ENCODE measurements at regions not wholly inside any gene's neighbourhood (a gene's known extent, or its start where the extent isn't known, plus 50 kb on each side); places are given as distances from the start of the nearest gene placed in this dataset.
A peak's percentile ranks its signal among the peaks of the same experiment; 100 is the strongest.

- no peak for DNase-seq
These were observed 150.8 kb upstream of the SYT13 start for GRCh38 chr11:45436966-45437365.

GRCh38 chr11:45436118-45436517 lies 150.0 kb upstream of the SYT13 start:
- DNase-seq = no peak

GRCh38 chr11:45435706-45436105 lies 149.6 kb upstream of the SYT13 start:
- DNase-seq = no peak

GRCh38 chr11:45432910-45433309 lies 146.8 kb upstream of the SYT13 start:
- DNase-seq = no peak

GRCh38 chr11:45432100-45432499 lies 146.0 kb upstream of the SYT13 start:
- DNase-seq = no peak

- DNase-seq = no peak
These were observed 145.2 kb upstream of the SYT13 start for GRCh38 chr11:45431046-45432018.

- no peak for DNase-seq
These were observed 144.2 kb upstream of the SYT13 start for GRCh38 chr11:45430361-45430760.

GRCh38 chr11:45429719-45430118 lies 143.6 kb upstream of the SYT13 start:
- DNase-seq = no peak

- DNase-seq = no peak
These were observed 142.5 kb upstream of the SYT13 start for GRCh38 chr11:45428541-45429230.

- no peak for DNase-seq
These were observed 142.0 kb upstream of the SYT13 start for GRCh38 chr11:45428116-45428515.

- DNase-seq = no peak
These were observed 138.5 kb upstream of the SYT13 start for GRCh38 chr11:45424411-45425180.

GRCh38 chr11:45423475-45424120 lies 137.5 kb upstream of the SYT13 start:
- DNase-seq = no peak

- no peak for DNase-seq
These were observed 136.9 kb upstream of the SYT13 start for GRCh38 chr11:45423036-45423435.

- DNase-seq = no peak
These were observed 127.9 kb upstream of the SYT13 start for GRCh38 chr11:45414088-45414487.

- no peak for DNase-seq
These were observed 127.2 kb upstream of the SYT13 start for GRCh38 chr11:45413156-45413858.

- DNase-seq = no peak
These were observed 126.4 kb upstream of the SYT13 start for GRCh38 chr11:45412521-45412920.

- peak; percentile 64 for DNase-seq
These were observed 125.9 kb upstream of the SYT13 start for GRCh38 chr11:45412051-45412471.

GRCh38 chr11:45411228-45411946 lies 125.2 kb upstream of the SYT13 start:
- peak; percentile 75 for DNase-seq

- no peak for DNase-seq
These were observed 124.5 kb upstream of the SYT13 start for GRCh38 chr11:45410391-45411227.

- peak; percentile 31 for DNase-seq
These were observed 123.4 kb upstream of the SYT13 start for GRCh38 chr11:45409587-45409986.
